B cell (primary cell): ENCODE measurements at regions not wholly inside any gene's neighbourhood (a gene's known extent, or its start where the extent isn't known, plus 50 kb on each side); places are given as distances from the start of the nearest gene placed in this dataset.

Source experiments
- ATAC-seq: fragments of 200-7000 bp; cut with Tn5 transposase; one replicate; pipeline ENCODE4 v1.10.0; 2021; ENCODE audit warnings: low read depth, mild to moderate bottlenecking, moderate number of reproducible peaks, moderate library complexity
- CTCF ChIA-PET: fragments of 350-600 bp; sonication (Branson Sonifier 250); formaldehyde crosslinking; loops from one replicate; lab custom pipeline; 2021; ENCODE audit warnings: antibody characterized with exemption, inconsistent platforms; lab: Charles Lee
- POLR2A ChIA-PET: fragments of 350-600 bp; sonication (Branson Sonifier 250); formaldehyde crosslinking; loops from one replicate; lab custom pipeline; 2021; ENCODE audit warnings: antibody characterized with exemption; lab: Charles Lee
- DNase-seq: peaks from one replicate; pipeline ENCODE4 v3.0.0; 2013
- H2AFZ ChIP-seq: 2 replicates; pipeline ENCODE4 v1.6.1; 2012; ENCODE audit warnings: mild to moderate bottlenecking, low read depth, low read length; ENCODE audit not compliant: insufficient read depth, poor library complexity, severe bottlenecking
- H3K27ac ChIP-seq, 2 donors: 1 replicate in 1 of 2; 2 replicates in 1 of 2; pipeline ENCODE4 v1.5.1; 2012 to 2013; ENCODE audit warnings: low read length in 2 of 2, mild to moderate bottlenecking in 2 of 2, moderate library complexity in 1 of 2
- H3K27me3 ChIP-seq, 4 experiments: fragments of 200-600 bp in 1 of 4; sonication (generic) in 1 of 4; replicated peaks in 1 of 4; 1 replicate in 2 of 4; 2 replicates in 2 of 4; pipeline versions ENCODE4 v1.6.1 to v1.7.0; 2013 to 2016; ENCODE audit warnings: low read length in 3 of 4, mild to moderate bottlenecking in 2 of 4, mixed read lengths in 1 of 4, moderate library complexity in 1 of 4; ENCODE audit not compliant: insufficient read depth in 4 of 4, control insufficient read depth in 3 of 4; ENCODE audit errors: control extremely low read depth in 1 of 4
- H3K36me3 ChIP-seq, 2 experiments: replicated peaks in 1 of 2; 1 replicate in 1 of 2; 2 replicates in 1 of 2; pipeline versions ENCODE4 v1.6.1 to v1.7.1; 2013; ENCODE audit warnings: low read length in 1 of 2; ENCODE audit not compliant: insufficient read depth in 2 of 2, control insufficient read depth in 1 of 2; ENCODE audit errors: control extremely low read depth in 1 of 2, extremely low read depth in 1 of 2
- H3K4me1 ChIP-seq, 2 donors: fragments of 200-600 bp in 1 of 2; sonication (generic) in 1 of 2; 1 replicate in 1 of 2; 2 replicates in 1 of 2; pipeline versions ENCODE4 v1.5.1 to v1.6.1; 2013 to 2017; ENCODE audit warnings: low read length in 2 of 2; ENCODE audit not compliant: control insufficient read depth in 2 of 2, insufficient read depth in 2 of 2
- H3K4me2 ChIP-seq: replicated peaks from 2 replicates; pipeline ENCODE3; 2012; ENCODE audit warnings: mild to moderate bottlenecking, low read depth, low read length; ENCODE audit not compliant: poor library complexity, severe bottlenecking
- H3K4me3 ChIP-seq, 5 experiments: fragments of 200-600 bp in 1 of 5; sonication (generic) in 1 of 5; 1 replicate in 3 of 5; 2 replicates in 2 of 5; pipeline versions ENCODE4 v1.5.1 to v1.7.0; 2011 to 2016; ENCODE audit warnings: low read length in 4 of 5, mild to moderate bottlenecking in 4 of 5, low read depth in 2 of 5, control low read depth in 1 of 5, moderate library complexity in 1 of 5; ENCODE audit not compliant: insufficient read depth in 1 of 5; ENCODE audit errors: control extremely low read depth in 1 of 5, extremely low read depth in 1 of 5
- H3K79me2 ChIP-seq: fragments of 200-600 bp; sonication (generic); one replicate; pipeline ENCODE4 v1.6.0; 2016; ENCODE audit warnings: low read length; ENCODE audit not compliant: control insufficient read depth, insufficient read depth
- H3K9ac ChIP-seq: fragments of 200-600 bp; sonication (generic); 2 replicates; pipeline ENCODE4 v1.6.1; 2017; ENCODE audit warnings: mild to moderate bottlenecking, low read length, moderate library complexity
- H3K9me3 ChIP-seq, 3 donors: one replicate each; pipeline versions ENCODE4 v1.6.1 to v1.7.1; 2013; ENCODE audit warnings: low read length in 2 of 3; ENCODE audit not compliant: control insufficient read depth in 2 of 3, insufficient read depth in 1 of 3; ENCODE audit errors: control extremely low read depth in 1 of 3
- H4K20me1 ChIP-seq: 2 replicates; pipeline ENCODE4 v1.6.0; 2012; ENCODE audit warnings: mild to moderate bottlenecking, low read length; ENCODE audit not compliant: insufficient read depth, control insufficient read depth, poor library complexity, severe bottlenecking
- H3K27ac Mint-ChIP-seq: one replicate; pipeline ENCODE4 v1.8.0; 2021; ENCODE audit warnings: mixed read lengths
- H3K27me3 Mint-ChIP-seq: one replicate; pipeline ENCODE4 v1.8.0; 2021; ENCODE audit warnings: mixed read lengths
- H3K4me1 Mint-ChIP-seq: one replicate; pipeline ENCODE4 v1.8.0; 2021; ENCODE audit warnings: mixed read lengths
- H3K4me3 Mint-ChIP-seq: one replicate; pipeline ENCODE4 v1.8.0; 2021; ENCODE audit warnings: mixed read lengths
- H3K9me3 Mint-ChIP-seq: one replicate; pipeline ENCODE4 v1.8.0; 2022; ENCODE audit warnings: mixed read lengths; ENCODE audit not compliant: insufficient read depth
- EZH2 ChIP-seq: IDR thresholded peaks from 2 replicates; pipeline ENCODE4 v1.6.1; 2012; ENCODE audit warnings: borderline replicate concordance, low read depth, mild to moderate bottlenecking, moderate library complexity, low read length; ENCODE audit not compliant: insufficient read depth, poor library complexity, severe bottlenecking
- WGBS: methylation state at CpG from one replicate; pipeline ENCODE4 v1.1.5; 2013; ENCODE audit warnings: missing lambda C conversion rate; ENCODE audit not compliant: insufficient coverage; 5-methylcytosine and 5-hydroxymethylcytosine counted together
- intact Hi-C: fragments of 100-400 bp; cut with micrococcal nuclease; formaldehyde crosslinking; loops from one replicate; pipeline ENCODE4 v1.10.0; 2022
- TF ChIP-seq, protein P1 (sequence below): fragments of 200-600 bp; IDR thresholded peaks from one replicate; pipeline ENCODE4 v1.8.0; 2022; ENCODE audit warnings: antibody characterized with exemption, mild to moderate bottlenecking

DNA sequence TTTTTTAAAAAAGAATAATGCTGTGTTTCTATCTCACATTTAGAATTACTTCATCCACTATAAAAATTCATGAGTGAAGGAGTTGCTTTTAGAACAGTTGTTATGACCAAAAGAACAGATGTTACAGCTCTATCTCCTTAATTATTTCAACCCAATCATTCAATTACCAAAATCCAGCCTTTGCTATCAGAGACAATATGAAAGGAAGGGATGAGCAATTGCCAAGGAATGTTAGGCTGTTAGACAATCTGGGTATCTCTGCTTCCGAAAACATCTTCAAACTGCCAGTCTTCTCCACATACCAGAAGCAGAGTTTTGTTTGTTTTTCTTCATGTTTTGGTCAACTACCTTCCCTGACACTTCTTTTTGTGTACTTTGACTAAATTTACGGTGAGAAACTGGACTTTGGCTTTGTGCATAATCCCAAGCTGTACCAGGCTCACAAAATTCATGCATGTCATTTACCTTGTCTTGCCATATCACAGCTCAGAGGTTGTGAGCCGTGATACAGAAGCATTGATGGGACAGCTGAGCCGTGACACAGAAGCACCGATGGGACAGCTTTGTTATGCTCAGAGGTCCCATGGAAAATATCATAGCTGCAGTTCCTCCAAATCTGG lies 405.5 kb downstream of the KIF4B start:
- no peaks in the 10 kb centered on the region for H3K79me2 ChIP-seq
- whole genome bisulfite sequencing, result 81% methylated on average over 5 of the region's 5 CpGs
- peaks cover 6% of the 10 kb centered on the region for H3K27me3 Mint-ChIP-seq
- DNase-seq (no peak), ATAC-seq (no peak)
- no peaks in the 10 kb centered on the region for H3K27me3 ChIP-seq
- H3K9me3 ChIP-seq, result no peaks in the 10 kb centered on the region
- no peaks in the 10 kb centered on the region for H3K36me3 ChIP-seq
- no peaks in the 10 kb centered on the region for H4K20me1 ChIP-seq
- H3K4me1 Mint-ChIP-seq, result peaks cover 6% of the 10 kb centered on the region
- H3K4me1 ChIP-seq, result no peaks in the 10 kb centered on the region
- no peak overlapping the region for H3K27ac Mint-ChIP-seq
- ChIA-PET POLR2A (no interaction called here), CTCF (no interaction called here)
- no peak overlapping the region for H3K9ac ChIP-seq
- no peak overlapping the region for H3K27ac ChIP-seq
- no peak overlapping the region for H3K4me3 ChIP-seq
- no peak overlapping the region for H3K4me3 Mint-ChIP-seq
- TF ChIP-seq, protein P1, sequence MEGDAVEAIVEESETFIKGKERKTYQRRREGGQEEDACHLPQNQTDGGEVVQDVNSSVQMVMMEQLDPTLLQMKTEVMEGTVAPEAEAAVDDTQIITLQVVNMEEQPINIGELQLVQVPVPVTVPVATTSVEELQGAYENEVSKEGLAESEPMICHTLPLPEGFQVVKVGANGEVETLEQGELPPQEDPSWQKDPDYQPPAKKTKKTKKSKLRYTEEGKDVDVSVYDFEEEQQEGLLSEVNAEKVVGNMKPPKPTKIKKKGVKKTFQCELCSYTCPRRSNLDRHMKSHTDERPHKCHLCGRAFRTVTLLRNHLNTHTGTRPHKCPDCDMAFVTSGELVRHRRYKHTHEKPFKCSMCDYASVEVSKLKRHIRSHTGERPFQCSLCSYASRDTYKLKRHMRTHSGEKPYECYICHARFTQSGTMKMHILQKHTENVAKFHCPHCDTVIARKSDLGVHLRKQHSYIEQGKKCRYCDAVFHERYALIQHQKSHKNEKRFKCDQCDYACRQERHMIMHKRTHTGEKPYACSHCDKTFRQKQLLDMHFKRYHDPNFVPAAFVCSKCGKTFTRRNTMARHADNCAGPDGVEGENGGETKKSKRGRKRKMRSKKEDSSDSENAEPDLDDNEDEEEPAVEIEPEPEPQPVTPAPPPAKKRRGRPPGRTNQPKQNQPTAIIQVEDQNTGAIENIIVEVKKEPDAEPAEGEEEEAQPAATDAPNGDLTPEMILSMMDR, result no peak
- no peak for TF ChIP-seq EZH2
- H3K4me2 ChIP-seq, result no peak overlapping the region
- peaks cover 5% of the 10 kb centered on the region for H3K9me3 Mint-ChIP-seq
- intact Hi-C loops, result no loop called here
- no peak overlapping the region for H2AFZ ChIP-seq

DNA sequence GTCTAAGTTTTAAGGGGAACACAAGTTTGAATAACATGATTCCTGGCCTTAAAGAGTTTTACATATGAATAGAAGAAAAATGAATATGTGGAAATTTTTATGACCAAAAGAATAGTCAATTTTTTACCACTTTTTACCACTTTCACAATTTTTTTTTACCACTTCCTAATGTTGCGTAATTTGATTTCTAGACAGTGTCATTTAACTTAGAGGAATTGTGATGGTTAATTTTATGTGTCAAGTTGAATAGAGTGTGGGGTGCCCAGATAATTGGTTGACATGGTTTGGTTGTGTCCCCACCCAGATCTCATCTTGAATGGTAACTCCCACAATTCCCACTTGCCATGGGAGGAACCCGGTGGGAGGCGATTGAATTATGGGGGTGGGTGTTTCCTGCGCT lies 416.6 kb downstream of the KIF4B start:
- TF ChIP-seq EZH2, result no peak
- TF ChIP-seq, protein P1, result no peak
- WGBS, result no CpG with 5 or more reads among the region's 4 CpGs
- H3K4me1 Mint-ChIP-seq, result peaks cover 10% of the 10 kb centered on the region

More for the DNA sequence above, 416.6 kb downstream of the KIF4B start:
- Histone ChIP-seq H4K20me1 (no peaks in the 10 kb centered on the region), H3K9me3 (no peaks in the 10 kb centered on the region), H2AFZ (no peak overlapping the region), H3K27me3 (no peaks in the 10 kb centered on the region), H3K79me2 (no peaks in the 10 kb centered on the region), H3K4me1 (peaks cover 10 to 12% of the 10 kb centered on the region in 2 donors), H3K4me3 (no peak overlapping the region), H3K36me3 (no peaks in the 10 kb centered on the region), H3K9ac (no peak overlapping the region), H3K4me2 (no peak overlapping the region), H3K27ac (no peak overlapping the region)
- H3K4me3 Mint-ChIP-seq, result no peak overlapping the region
- H3K9me3 Mint-ChIP-seq, result no peaks in the 10 kb centered on the region
- intact Hi-C loops, result no loop called here
- ChIA-PET POLR2A (no interaction called here), CTCF (no interaction called here)
- ATAC-seq (no peak), DNase-seq (no peak)
- no peaks in the 10 kb centered on the region for H3K27me3 Mint-ChIP-seq
- H3K27ac Mint-ChIP-seq, result no peak overlapping the region
